HepG2 (cell line): ENCODE measurements at regions not wholly inside any gene's neighbourhood (a gene's known extent, or its start where the extent isn't known, plus 50 kb on each side); places are given as distances from the start of the nearest gene placed in this dataset.

Experiments
- ELF4 ChIP-seq: sonication (generic); formaldehyde crosslinking; IDR thresholded peaks from 2 replicates; pipeline ENCODE4 v1.5.0; 2020; ENCODE audit warnings: missing genetic modification reagents, mild to moderate bottlenecking, moderate library complexity, borderline replicate concordance
- SMYD3 ChIP-seq: sonication (generic); formaldehyde crosslinking; IDR thresholded peaks from 2 replicates; pipeline ENCODE4 v1.8.1; 2023; ENCODE audit warnings: mild to moderate bottlenecking, missing genetic modification reagents
- ZBTB4 ChIP-seq: sonication (generic); formaldehyde crosslinking; IDR thresholded peaks from 2 replicates; pipeline ENCODE4 v1.4.0; 2020; ENCODE audit warnings: missing genetic modification reagents, mild to moderate bottlenecking, borderline replicate concordance
- ZBTB40 ChIP-seq, 2 experiments: fragments of 450-650 bp in 1 of 2; sonication (generic) in 1 of 2; formaldehyde crosslinking in 1 of 2; IDR thresholded peaks; 2 replicates each; pipeline versions ENCODE4 v1.6.1 to v1.8.0; 2016 to 2022; ENCODE audit warnings: antibody characterized with exemption in 1 of 2, mild to moderate bottlenecking in 1 of 2, missing genetic modification reagents in 1 of 2
- ZNF256 ChIP-seq: sonication (generic); formaldehyde crosslinking; conservative IDR thresholded peaks from 2 replicates; pipeline ENCODE4 v1.4.0; 2020; ENCODE audit warnings: missing genetic modification reagents
- TF ChIP-seq, protein P1 (sequence below): sonication (generic); formaldehyde crosslinking; IDR thresholded peaks from 2 replicates; pipeline ENCODE4 v1.4.0; 2020; ENCODE audit warnings: missing genetic modification reagents
- TF ChIP-seq, protein P2 (sequence below): sonication (generic); formaldehyde crosslinking; IDR thresholded peaks from 2 replicates; pipeline ENCODE4 v1.9.0; 2021; ENCODE audit warnings: missing genetic modification reagents, borderline replicate concordance

DNA sequence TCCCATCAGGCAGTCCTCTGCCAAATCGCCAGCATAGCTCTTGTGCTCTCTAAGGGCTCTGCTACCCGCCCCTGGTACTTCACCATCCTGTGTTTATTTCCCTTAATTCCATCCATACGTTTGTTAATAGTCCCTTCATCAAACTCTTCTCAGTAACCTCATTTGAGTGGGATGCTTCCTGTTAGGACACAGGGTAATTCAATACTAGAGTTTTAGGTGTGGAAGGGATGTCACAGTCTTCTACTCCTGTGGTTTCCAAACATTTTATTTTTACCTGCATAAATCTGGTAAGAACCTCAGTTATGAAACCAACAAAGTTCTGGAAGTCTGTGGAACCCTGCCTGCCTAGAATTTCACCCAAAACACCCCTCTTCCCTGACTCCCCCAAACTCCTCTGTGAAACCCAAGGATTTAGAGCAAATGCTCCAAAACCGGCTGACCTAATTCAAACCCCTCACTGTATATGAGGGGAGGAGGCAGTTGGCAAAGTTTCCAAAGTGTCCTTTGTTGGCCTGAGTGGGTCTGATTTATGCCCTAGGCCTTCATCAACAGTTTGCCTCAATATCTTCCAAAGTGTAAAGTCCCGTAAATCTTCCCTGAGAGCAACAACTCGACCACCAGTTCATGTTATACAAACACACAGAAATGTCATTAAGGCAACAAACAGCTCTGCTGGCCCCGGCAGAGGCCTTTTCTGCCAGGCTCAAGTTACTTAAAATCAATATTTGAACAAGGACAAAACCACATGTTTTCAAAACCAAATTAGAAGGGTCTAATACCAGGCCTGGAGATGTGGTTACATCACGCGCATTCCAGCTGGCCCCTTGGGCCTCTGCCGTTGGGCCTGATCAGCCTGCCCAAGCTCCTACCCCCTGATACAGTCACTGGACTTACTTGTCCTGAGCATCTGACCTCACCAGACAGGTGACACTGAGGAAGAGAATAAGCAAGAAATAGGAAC is 82.4 kb upstream of the FGGY start (continued):
- TF ChIP-seq ZBTB4 (CRISPR knock-in tag) (no peak; the same call in 1 of the 2 replicates), ELF4 (CRISPR knock-in tag) (no peak), ZBTB40 (IDR thresholded peaks at IDR 0.05) (no peak), ZBTB40 (CRISPR knock-in tag; IDR thresholded peaks at IDR 0.05) (peak; percentile 60; the same call in 1 of the 2 replicates), SMYD3 (CRISPR knock-in tag) (peak; percentile 94), ZNF256 (no peak)
- TF ChIP-seq, protein P1, sequence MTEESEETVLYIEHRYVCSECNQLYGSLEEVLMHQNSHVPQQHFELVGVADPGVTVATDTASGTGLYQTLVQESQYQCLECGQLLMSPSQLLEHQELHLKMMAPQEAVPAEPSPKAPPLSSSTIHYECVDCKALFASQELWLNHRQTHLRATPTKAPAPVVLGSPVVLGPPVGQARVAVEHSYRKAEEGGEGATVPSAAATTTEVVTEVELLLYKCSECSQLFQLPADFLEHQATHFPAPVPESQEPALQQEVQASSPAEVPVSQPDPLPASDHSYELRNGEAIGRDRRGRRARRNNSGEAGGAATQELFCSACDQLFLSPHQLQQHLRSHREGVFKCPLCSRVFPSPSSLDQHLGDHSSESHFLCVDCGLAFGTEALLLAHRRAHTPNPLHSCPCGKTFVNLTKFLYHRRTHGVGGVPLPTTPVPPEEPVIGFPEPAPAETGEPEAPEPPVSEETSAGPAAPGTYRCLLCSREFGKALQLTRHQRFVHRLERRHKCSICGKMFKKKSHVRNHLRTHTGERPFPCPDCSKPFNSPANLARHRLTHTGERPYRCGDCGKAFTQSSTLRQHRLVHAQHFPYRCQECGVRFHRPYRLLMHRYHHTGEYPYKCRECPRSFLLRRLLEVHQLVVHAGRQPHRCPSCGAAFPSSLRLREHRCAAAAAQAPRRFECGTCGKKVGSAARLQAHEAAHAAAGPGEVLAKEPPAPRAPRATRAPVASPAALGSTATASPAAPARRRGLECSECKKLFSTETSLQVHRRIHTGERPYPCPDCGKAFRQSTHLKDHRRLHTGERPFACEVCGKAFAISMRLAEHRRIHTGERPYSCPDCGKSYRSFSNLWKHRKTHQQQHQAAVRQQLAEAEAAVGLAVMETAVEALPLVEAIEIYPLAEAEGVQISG (CRISPR knock-in tag), result peak; percentile 66
- TF ChIP-seq, protein P2, sequence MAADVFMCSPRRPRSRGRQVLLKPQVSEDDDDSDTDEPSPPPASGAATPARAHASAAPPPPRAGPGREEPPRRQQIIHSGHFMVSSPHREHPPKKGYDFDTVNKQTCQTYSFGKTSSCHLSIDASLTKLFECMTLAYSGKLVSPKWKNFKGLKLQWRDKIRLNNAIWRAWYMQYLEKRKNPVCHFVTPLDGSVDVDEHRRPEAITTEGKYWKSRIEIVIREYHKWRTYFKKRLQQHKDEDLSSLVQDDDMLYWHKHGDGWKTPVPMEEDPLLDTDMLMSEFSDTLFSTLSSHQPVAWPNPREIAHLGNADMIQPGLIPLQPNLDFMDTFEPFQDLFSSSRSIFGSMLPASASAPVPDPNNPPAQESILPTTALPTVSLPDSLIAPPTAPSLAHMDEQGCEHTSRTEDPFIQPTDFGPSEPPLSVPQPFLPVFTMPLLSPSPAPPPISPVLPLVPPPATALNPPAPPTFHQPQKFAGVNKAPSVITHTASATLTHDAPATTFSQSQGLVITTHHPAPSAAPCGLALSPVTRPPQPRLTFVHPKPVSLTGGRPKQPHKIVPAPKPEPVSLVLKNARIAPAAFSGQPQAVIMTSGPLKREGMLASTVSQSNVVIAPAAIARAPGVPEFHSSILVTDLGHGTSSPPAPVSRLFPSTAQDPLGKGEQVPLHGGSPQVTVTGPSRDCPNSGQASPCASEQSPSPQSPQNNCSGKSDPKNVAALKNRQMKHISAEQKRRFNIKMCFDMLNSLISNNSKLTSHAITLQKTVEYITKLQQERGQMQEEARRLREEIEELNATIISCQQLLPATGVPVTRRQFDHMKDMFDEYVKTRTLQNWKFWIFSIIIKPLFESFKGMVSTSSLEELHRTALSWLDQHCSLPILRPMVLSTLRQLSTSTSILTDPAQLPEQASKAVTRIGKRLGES (CRISPR knock-in tag), result peak; percentile 15; the same call in 1 of the 2 replicates
